HEK293T (cell line): ENCODE measurements at regions not wholly inside any gene's neighbourhood (a gene's known extent, or its start where the extent isn't known, plus 50 kb on each side); places are given as distances from the start of the nearest gene placed in this dataset.

Source experiments
- CTCF ChIA-PET: fragments of 350-600 bp; formaldehyde crosslinking; extraction: SDS; loops from one replicate; lab custom pipeline; 2021; ENCODE audit warnings: antibody characterized with exemption, inconsistent platforms; lab: Yijun Ruan, JAX
- POLR2A ChIA-PET: fragments of 350-600 bp; formaldehyde crosslinking; extraction: SDS; loops from one replicate; lab custom pipeline; 2020; ENCODE audit warnings: antibody characterized with exemption, inconsistent platforms; lab: Yijun Ruan, JAX
- DNase-seq: peaks from one replicate; pipeline ENCODE4 v3.0.0; 2012; ENCODE audit warnings: mixed read lengths; ENCODE audit errors: extremely low spot score
- ARNT ChIP-seq: fragments of 450-650 bp; IDR thresholded peaks from 2 replicates; pipeline ENCODE4 v1.6.1; 2017; ENCODE audit warnings: mild to moderate bottlenecking
- BHLHE40 ChIP-seq: fragments of 450-650 bp; IDR thresholded peaks from 2 replicates; pipeline ENCODE4 v1.6.1; 2016; ENCODE audit warnings: mild to moderate bottlenecking, moderate library complexity, borderline replicate concordance
- CTBP1 ChIP-seq: fragments of 450-650 bp; IDR thresholded peaks from 2 replicates; pipeline ENCODE4 v1.6.1; 2016; ENCODE audit warnings: borderline replicate concordance
- ELF4 ChIP-seq: fragments of 450-650 bp; IDR thresholded peaks from 2 replicates; pipeline ENCODE4 v1.6.1; 2017; ENCODE audit warnings: antibody characterized with exemption
- FOXA1 ChIP-seq: fragments of 450-650 bp; IDR thresholded peaks from 2 replicates; pipeline ENCODE4 v1.6.1; 2016; ENCODE audit warnings: mild to moderate bottlenecking
- FOXK2 ChIP-seq: fragments of 450-650 bp; IDR thresholded peaks from 2 replicates; pipeline ENCODE4 v1.6.1; 2016; ENCODE audit warnings: mild to moderate bottlenecking
- FOXM1 ChIP-seq: fragments of 450-650 bp; IDR thresholded peaks from 2 replicates; pipeline ENCODE4 v1.6.1; 2017; ENCODE audit warnings: mild to moderate bottlenecking, borderline replicate concordance
- HDGF ChIP-seq: fragments of 450-650 bp; IDR thresholded peaks from 2 replicates; pipeline ENCODE4 v1.6.1; 2017; ENCODE audit warnings: antibody characterized with exemption, borderline replicate concordance
- L3MBTL2 ChIP-seq: fragments of 450-650 bp; conservative IDR thresholded peaks from 2 replicates; pipeline ENCODE4 v1.6.1; 2016; ENCODE audit warnings: mild to moderate bottlenecking
- LEF1 ChIP-seq: fragments of 450-650 bp; IDR thresholded peaks from 2 replicates; pipeline ENCODE4 v1.6.1; 2017; ENCODE audit warnings: mild to moderate bottlenecking, borderline replicate concordance
- NFRKB ChIP-seq: fragments of 450-650 bp; IDR thresholded peaks from 2 replicates; pipeline ENCODE4 v1.6.1; 2016; ENCODE audit warnings: mild to moderate bottlenecking, moderate library complexity
- SP1 ChIP-seq: fragments of 450-650 bp; IDR thresholded peaks from 2 replicates; pipeline ENCODE4 v1.6.1; 2017
- SUZ12 ChIP-seq: fragments of 450-650 bp; IDR thresholded peaks from 2 replicates; pipeline ENCODE4 v1.6.1; 2016; ENCODE audit warnings: mild to moderate bottlenecking
- TARDBP ChIP-seq: fragments of 450-650 bp; IDR thresholded peaks from 2 replicates; pipeline ENCODE4 v1.6.1; 2016
- ZNF384 ChIP-seq: fragments of 450-650 bp; IDR thresholded peaks from 2 replicates; pipeline ENCODE4 v1.6.1; 2016
- TF ChIP-seq, protein P1 (sequence below): fragments of 450-650 bp; IDR thresholded peaks from 2 replicates; pipeline ENCODE4 v1.6.1; 2016

DNA sequence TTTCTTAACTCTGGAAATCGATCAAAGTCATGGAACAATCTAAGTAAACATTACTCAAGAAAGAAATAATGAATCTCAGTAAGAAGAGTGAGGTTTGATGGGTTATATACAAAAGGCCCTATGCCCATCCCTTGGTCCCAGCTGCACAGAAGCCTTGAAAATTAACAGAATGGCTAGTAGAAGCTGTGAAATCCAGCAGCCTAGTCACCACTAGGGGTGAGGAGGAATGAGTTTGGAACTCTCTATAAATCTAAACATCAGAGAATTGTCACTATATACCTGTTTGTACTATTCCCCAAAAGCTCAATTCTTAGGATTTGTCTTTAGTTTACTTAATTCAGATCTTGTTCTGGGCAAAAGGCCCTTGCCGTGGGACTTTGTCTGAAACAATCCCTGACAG, 313.9 kb upstream of the GRID2 start:
- DNase-seq = no peak
- ChIA-PET CTCF (interaction anchor here (1.0 kb wide), 1 partner anchor 69 kb away, joined by 6 read pairs; no protein-coding TSS in a partner anchor), POLR2A (no interaction called here)
- TF ChIP-seq FOXA1 (no peak), BHLHE40 (no peak), ELF4 (no peak), LEF1 (no peak)

GRCh38 chr4:91990726-91991125, 313.0 kb upstream of the GRID2 start:
- CTCF ChIA-PET = no interaction called here
- TF ChIP-seq FOXM1 (no peak), CTBP1 (no peak), NFRKB (no peak), FOXK2 (no peak), FOXA1 (no peak)
- POLR2A ChIA-PET = no interaction called here
- no peak for DNase-seq

GRCh38 chr4:91997045-91997444, 306.7 kb upstream of the GRID2 start:
- ChIA-PET POLR2A (no interaction called here), CTCF (no interaction called here)
- TF ChIP-seq SUZ12 (no peak), L3MBTL2 (no peak), FOXA1 (no peak), HDGF (no peak), ELF4 (no peak), NFRKB (no peak), CTBP1 (no peak), TARDBP (no peak), SP1 (no peak), ARNT (no peak), FOXK2 (no peak), ZNF384 (no peak), BHLHE40 (no peak), FOXM1 (no peak), LEF1 (no peak)
- TF ChIP-seq, protein P1, sequence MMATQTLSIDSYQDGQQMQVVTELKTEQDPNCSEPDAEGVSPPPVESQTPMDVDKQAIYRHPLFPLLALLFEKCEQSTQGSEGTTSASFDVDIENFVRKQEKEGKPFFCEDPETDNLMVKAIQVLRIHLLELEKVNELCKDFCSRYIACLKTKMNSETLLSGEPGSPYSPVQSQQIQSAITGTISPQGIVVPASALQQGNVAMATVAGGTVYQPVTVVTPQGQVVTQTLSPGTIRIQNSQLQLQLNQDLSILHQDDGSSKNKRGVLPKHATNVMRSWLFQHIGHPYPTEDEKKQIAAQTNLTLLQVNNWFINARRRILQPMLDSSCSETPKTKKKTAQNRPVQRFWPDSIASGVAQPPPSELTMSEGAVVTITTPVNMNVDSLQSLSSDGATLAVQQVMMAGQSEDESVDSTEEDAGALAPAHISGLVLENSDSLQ = no peak
- DNase-seq = no peak

DNA sequence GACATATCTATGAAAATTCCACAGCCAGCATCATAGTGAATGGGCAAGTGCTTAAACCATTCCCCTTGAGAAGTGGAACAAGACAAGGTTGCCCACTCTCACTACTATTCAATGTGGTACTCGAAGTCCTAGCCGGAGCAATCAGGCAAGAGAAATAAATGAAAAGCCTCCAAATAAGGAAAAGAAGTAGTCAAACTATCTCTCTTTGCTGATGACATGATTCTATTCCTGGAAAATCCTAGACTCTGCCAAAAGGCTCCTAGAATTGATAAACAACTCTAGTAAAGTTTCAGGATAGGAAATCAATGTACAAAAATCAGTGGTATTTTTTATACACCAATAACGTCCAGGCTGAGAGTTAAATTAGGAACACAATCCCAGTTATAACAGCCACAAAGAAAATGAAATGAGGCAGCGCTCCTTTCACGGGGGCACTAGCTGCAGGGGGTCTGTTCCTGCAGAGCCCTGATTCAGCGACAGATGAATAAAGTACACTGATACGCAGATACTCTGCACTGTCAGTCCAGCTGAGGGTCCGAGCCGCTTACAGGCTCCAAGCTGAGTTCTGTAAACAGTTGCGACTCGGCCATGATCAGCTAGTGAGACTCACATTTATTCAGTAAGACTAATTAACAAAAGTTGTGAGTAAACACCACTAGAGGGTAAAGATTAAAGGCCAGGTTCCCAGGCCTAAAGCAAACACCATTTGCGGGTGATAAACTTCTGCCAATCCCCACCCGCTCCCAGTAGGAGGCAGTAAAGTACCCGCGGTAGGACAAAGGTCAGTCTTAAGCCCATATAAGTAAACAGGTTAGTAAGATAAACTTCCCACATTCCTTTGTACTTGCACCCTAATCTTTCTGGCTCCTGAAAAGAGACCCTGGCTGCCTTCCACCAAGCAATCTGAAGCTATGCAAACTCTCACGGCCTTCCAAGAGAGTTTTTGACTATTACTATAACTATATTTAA, 290.6 kb upstream of the GRID2 start:
- POLR2A ChIA-PET = no interaction called here
- CTCF ChIA-PET = no interaction called here
- no peak for DNase-seq
- TF ChIP-seq FOXA1 (no peak), LEF1 (no peak), TARDBP (no peak), HDGF (no peak), SUZ12 (no peak), ARNT (no peak), CTBP1 (no peak), ELF4 (no peak), FOXK2 (no peak), ZNF384 (no peak), SP1 (no peak), NFRKB (no peak)
- TF ChIP-seq, protein P1 = no peak

- ChIA-PET POLR2A (no interaction called here), CTCF (no interaction called here)
- no peak for TF ChIP-seq ELF4
- TF ChIP-seq CTBP1 = no peak
- no peak for TF ChIP-seq FOXM1
- TF ChIP-seq HDGF = no peak
- TF ChIP-seq FOXK2 = no peak
- TF ChIP-seq FOXA1 = no peak
- TF ChIP-seq SP1 = no peak
- no peak for TF ChIP-seq ZNF384
- DNase-seq = no peak
Observed at GRCh38 chr4:92014067-92014466, 289.7 kb upstream of the GRID2 start.

GRCh38 chr4:92021203-92021602, 282.6 kb upstream of the GRID2 start:
- TF ChIP-seq SUZ12 (no peak), CTBP1 (no peak), HDGF (no peak), ZNF384 (no peak), TARDBP (no peak), FOXK2 (no peak), LEF1 (no peak), ELF4 (no peak), SP1 (no peak), L3MBTL2 (no peak), FOXM1 (no peak), BHLHE40 (no peak), ARNT (no peak), NFRKB (no peak), FOXA1 (no peak)
- TF ChIP-seq, protein P1 = no peak
- ChIA-PET CTCF (no interaction called here), POLR2A (no interaction called here)
- DNase-seq = no peak
